Choroid plexus epithelial cell (primary cell): ENCODE measurements at regions not wholly inside any gene's neighbourhood (a gene's known extent, or its start where the extent isn't known, plus 50 kb on each side); places are given as distances from the start of the nearest gene placed in this dataset.

Source experiments
- DNase-seq: peaks from one replicate; pipeline ENCODE4 v3.0.0-alpha.2; 2010; ENCODE audit warnings: low read depth
- H3K4me3 ChIP-seq: 2 replicates; pipeline ENCODE4 v1.5.1; 2011; ENCODE audit warnings: low read depth, mild to moderate bottlenecking, control low read depth, low read length, moderate library complexity
- TF ChIP-seq, protein P1 (sequence below): conservative IDR thresholded peaks from 2 replicates; pipeline ENCODE4 v1.5.1; 2011; ENCODE audit warnings: low read depth, mild to moderate bottlenecking, control low read depth, inconsistent platforms, low read length, moderate library complexity

DNA sequence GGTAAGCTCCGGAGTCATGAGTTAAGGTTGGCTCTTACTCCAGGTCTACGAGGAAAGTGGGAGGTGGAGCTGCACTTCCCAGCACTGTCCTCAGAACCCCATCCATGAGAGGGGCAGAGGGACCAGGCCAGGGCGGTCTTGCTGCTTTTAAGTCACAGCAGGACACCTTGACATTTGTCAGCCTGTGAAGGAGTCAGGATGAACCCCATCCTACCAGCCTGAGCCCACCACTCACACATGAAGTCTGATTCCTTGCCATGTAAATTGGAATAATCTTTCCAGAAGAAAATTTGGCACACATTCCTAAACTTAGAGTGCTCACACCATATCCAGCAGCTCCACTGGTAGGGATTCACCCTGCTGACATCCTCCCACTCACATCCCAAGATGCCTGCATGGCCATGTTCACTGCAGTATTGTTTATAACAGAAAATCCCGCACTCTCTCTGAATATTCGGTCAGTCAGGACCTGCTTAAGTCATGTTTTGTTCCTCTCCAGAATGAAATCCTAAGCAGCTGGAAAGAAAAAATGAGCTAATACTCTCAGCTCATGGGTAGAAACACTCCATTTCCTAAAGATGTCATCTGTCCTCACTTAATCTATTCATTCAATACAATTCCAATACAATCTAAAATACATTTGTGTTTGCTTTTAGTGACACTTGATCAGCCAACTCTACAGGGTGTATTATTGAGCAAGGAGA is 79.3 kb upstream of the COL5A1 start:
- TF ChIP-seq, protein P1, sequence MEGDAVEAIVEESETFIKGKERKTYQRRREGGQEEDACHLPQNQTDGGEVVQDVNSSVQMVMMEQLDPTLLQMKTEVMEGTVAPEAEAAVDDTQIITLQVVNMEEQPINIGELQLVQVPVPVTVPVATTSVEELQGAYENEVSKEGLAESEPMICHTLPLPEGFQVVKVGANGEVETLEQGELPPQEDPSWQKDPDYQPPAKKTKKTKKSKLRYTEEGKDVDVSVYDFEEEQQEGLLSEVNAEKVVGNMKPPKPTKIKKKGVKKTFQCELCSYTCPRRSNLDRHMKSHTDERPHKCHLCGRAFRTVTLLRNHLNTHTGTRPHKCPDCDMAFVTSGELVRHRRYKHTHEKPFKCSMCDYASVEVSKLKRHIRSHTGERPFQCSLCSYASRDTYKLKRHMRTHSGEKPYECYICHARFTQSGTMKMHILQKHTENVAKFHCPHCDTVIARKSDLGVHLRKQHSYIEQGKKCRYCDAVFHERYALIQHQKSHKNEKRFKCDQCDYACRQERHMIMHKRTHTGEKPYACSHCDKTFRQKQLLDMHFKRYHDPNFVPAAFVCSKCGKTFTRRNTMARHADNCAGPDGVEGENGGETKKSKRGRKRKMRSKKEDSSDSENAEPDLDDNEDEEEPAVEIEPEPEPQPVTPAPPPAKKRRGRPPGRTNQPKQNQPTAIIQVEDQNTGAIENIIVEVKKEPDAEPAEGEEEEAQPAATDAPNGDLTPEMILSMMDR = no peak
- no peak for DNase-seq
- no peak overlapping the region for H3K4me3 ChIP-seq

DNA sequence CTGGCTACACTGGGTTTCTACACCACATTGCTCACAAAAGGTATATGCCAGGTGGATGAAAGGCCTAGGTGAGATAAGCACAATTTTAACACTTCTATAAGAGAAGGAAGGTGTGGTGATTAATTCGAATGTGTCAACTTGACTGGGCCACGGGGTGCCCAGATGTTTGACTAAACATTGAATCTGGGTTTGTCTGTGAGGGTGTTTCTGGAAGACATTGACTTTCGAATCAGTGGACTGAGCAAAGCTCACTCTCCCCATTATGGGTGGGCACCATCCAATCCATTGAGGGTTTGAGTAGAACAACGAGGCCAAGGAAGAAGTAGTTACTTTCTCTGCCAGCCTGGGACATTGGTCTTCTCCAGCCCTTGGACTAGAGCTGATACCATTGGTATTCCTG is 78.2 kb upstream of the COL5A1 start:
- DNase-seq = no peak
- TF ChIP-seq, protein P1 = no peak
- no peak overlapping the region for H3K4me3 ChIP-seq

- no peak overlapping the region for H3K4me3 ChIP-seq
- TF ChIP-seq, protein P1 = no peak
- peak; percentile 78 for DNase-seq
Measured at GRCh38 chr9:134564431-134565170, 77.0 kb upstream of the COL5A1 start.

DNA sequence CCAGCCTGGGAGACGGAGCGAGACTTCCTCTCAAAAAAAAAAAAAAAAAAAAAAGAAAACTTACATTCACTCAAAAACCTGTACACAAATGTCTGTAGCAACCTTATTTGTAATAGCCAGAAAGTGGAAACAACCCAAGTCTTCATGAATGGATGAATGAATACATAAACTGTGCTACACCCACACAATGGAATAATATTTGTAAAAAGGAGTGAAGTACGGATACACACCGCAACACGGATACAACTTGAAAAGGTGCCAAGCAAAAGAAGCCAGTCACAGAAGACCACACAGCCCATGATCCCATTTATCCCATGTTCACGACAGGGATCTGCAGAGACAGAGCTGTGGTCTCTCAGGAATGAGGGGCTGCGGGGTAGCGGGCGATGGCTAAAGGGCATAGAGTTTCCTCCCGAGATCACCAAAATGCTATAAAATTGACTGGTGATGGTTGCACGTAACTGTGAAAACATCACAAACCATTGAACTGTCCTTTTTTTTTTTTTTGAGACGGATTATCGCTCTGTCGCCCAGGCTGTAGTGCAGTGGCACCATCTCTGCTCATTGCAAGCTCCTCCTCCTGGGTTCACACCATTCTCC is 76.2 kb upstream of the COL5A1 start:
- TF ChIP-seq, protein P1 = no peak
- H3K4me3 ChIP-seq = no peak overlapping the region
- DNase-seq = no peak

DNA sequence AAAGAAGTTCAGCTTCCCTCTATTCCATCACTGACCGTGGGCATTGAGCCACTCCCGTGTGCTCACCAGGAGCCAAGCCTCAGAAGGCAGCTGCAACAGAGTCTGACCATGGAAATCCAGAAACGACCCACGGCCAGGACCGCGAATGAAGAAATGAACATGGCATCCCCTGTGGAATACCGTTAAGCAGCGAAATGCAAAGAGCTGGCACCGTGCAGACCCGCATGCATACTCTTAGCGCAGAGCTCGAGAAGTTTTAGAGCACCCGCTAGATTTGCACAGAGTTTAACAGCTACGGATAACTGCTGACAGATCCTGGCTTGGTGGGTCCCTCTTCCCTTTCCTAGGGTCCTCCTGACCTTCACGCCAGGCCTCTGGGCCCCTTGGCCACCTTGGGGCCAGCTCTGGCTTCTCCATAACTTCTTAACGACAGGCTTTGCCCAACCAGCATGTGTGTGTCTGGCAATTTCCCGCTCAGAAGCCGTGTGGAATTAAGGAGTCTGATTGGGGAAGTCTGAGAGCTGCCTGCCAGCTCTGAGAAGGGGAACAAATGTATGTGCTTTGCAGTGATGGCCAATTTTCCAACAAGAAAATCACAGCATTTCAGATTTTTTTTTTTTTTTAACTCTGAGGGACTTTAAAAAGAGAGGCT is 75.3 kb upstream of the COL5A1 start:
- H3K4me3 ChIP-seq = no peak overlapping the region
- TF ChIP-seq, protein P1 = no peak
- no peak for DNase-seq

DNA sequence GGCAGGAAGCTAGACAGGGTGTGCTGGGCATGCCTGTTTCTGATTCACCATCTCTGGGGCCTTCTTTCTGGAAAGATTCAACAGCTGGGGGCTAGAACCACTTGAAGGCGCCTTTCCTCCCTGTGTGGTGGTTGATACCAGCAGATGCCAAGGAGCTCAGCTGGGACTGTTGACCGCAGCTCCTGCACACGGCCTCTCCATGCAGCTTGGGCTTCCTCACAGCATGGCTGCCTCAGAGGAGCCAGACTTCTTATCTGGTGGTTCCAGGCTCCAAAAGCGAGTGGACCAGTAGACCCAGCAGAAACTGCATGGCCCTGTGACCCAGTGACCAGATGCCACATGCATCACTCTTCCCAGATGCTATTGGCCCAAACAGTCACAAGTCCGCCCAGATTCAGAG is 74.7 kb upstream of the COL5A1 start:
- H3K4me3 ChIP-seq = no peak overlapping the region
- TF ChIP-seq, protein P1 = no peak
- DNase-seq = no peak
